ENCODE measurements at regions not wholly inside any gene's neighbourhood (a gene's known extent, or its start where the extent isn't known, plus 50 kb on each side); places are given as distances from the start of the nearest gene placed in this dataset.

GRCh38 chr16:85288869-85289660 is 176.8 kb upstream of the CIBAR2 start (continued):
- peak; percentile 97 for TF ChIP-seq SKIL (CRISPR knock-in tag; IDR thresholded peaks at IDR 0.05; ENCODE audit: borderline replicate concordance)
- TF ChIP-seq MTF1 (CRISPR knock-in tag; IDR thresholded peaks at IDR 0.05), result no peak
- no peak for TF ChIP-seq ZNF260 (CRISPR knock-in tag; IDR thresholded peaks at IDR 0.05; ENCODE audit: borderline replicate concordance, low read depth)
- TF ChIP-seq ZBTB7B (CRISPR knock-in tag; IDR thresholded peaks at IDR 0.05), result peak; percentile 99
- peak; percentile 81; the same call in 1 of the 2 replicates for TF ChIP-seq ZNF790 (CRISPR knock-in tag; IDR thresholded peaks at IDR 0.05; ENCODE audit: borderline replicate concordance)
- no peak for TF ChIP-seq MAFG (CRISPR knock-in tag; IDR thresholded peaks at IDR 0.05)
- no peak for TF ChIP-seq FLYWCH1 (CRISPR knock-in tag; IDR thresholded peaks at IDR 0.05)
- TF ChIP-seq TBX2 (CRISPR knock-in tag; IDR thresholded peaks at IDR 0.05; ENCODE audit: borderline replicate concordance), result peak; percentile 98
- TF ChIP-seq NFIB (CRISPR knock-in tag; IDR thresholded peaks at IDR 0.05; ENCODE audit: borderline replicate concordance), result no peak
- peak; percentile 79 for TF ChIP-seq ARID3A (IDR thresholded peaks at IDR 0.05; ENCODE audit: low read depth, low read length)
- TF ChIP-seq SMAD9 (CRISPR knock-in tag; IDR thresholded peaks at IDR 0.05), result no peak
- no peak for TF ChIP-seq SAFB2 (CRISPR knock-in tag; IDR thresholded peaks at IDR 0.05; ENCODE audit: borderline replicate concordance, low read depth)
- no peak for TF ChIP-seq RFX3 (CRISPR knock-in tag; IDR thresholded peaks at IDR 0.05)
- TF ChIP-seq ZNF782 (CRISPR knock-in tag; IDR thresholded peaks at IDR 0.05; ENCODE audit: borderline replicate concordance), result peak; percentile 70
- no peak for TF ChIP-seq ZNF282 (IDR thresholded peaks at IDR 0.05; ENCODE audit: partially characterized antibody)
- 0 out of 2 replicates have a peak, but pooled peaks have one; percentile 70 for TF ChIP-seq ZNF772 (CRISPR knock-in tag; IDR thresholded peaks at IDR 0.05)
- no peak for TF ChIP-seq FOXM1 (CRISPR knock-in tag; IDR thresholded peaks at IDR 0.05)
- no peak for TF ChIP-seq RARG (CRISPR knock-in tag; IDR thresholded peaks at IDR 0.05; ENCODE audit: low read depth)
- no peak for TF ChIP-seq HOXA7 (CRISPR knock-in tag; IDR thresholded peaks at IDR 0.05)
- no peak for TF ChIP-seq ZNF335 (CRISPR knock-in tag; IDR thresholded peaks at IDR 0.05)
- TF ChIP-seq ZNF879 (CRISPR knock-in tag; IDR thresholded peaks at IDR 0.05), result no peak
- TF ChIP-seq ZBTB42 (CRISPR knock-in tag; IDR thresholded peaks at IDR 0.05), result no peak
- TF ChIP-seq KMT2B (CRISPR knock-in tag; IDR thresholded peaks at IDR 0.05), result peak; percentile 35; the same call in 1 of the 2 replicates
- TF ChIP-seq CEBPZ (IDR thresholded peaks at IDR 0.05; ENCODE audit: low read length), result no peak
